Esophagus muscularis mucosa (tissue), 3 donors: ENCODE measurements at regions not wholly inside any gene's neighbourhood (a gene's known extent, or its start where the extent isn't known, plus 50 kb on each side); places are given as distances from the start of the nearest gene placed in this dataset.

Source experiments
- CTCF ChIP-seq, 3 experiments: fragments of 200-600 bp in 2 of 3; fragments of 450-650 bp in 1 of 3; sonication (generic) in 2 of 3; IDR thresholded peaks; one replicate each; pipeline ENCODE4 v1.5.1; 2017 to 2019; ENCODE audit warnings: antibody characterized with exemption in 3 of 3, mild to moderate bottlenecking in 2 of 3, moderate library complexity in 1 of 3
- POLR2A ChIP-seq: fragments of 450-650 bp; IDR thresholded peaks from one replicate; pipeline ENCODE4 v1.6.1; 2017; ENCODE audit warnings: antibody characterized with exemption, moderate library complexity, mild to moderate bottlenecking, low read depth
- POLR2AphosphoS5 ChIP-seq, 2 donors: sonication (generic); formaldehyde crosslinking; IDR thresholded peaks; one replicate each; pipeline ENCODE4 v1.6.1; 2017; ENCODE audit warnings: antibody characterized with exemption in 2 of 2

- TF ChIP-seq CTCF (IDR thresholded peaks at IDR 0.05) (no peak), POLR2A (no peak), POLR2AphosphoS5 (IDR thresholded peaks at IDR 0.05) (no peak)
These were observed 1181.4 kb downstream of the ROBO2 start for GRCh38 chr3:78221300-78221699.
